ELF-1 (cell line): ENCODE measurements at regions not wholly inside any gene's neighbourhood (a gene's known extent, or its start where the extent isn't known, plus 50 kb on each side); places are given as distances from the start of the nearest gene placed in this dataset.
A peak's percentile ranks its signal among the peaks of the same experiment; 100 is the strongest.
"Not testable (repeated sequence)": the region's sequence is repeated elsewhere in the genome, so short reads cannot be mapped to it uniquely, and the experiment has no call there.

ENCODE experiments used
- DNase-seq: peaks from one replicate; pipeline ENCODE4 v3.0.0-alpha.2; 2016; ENCODE audit warnings: low read depth, low spot score

DNA sequence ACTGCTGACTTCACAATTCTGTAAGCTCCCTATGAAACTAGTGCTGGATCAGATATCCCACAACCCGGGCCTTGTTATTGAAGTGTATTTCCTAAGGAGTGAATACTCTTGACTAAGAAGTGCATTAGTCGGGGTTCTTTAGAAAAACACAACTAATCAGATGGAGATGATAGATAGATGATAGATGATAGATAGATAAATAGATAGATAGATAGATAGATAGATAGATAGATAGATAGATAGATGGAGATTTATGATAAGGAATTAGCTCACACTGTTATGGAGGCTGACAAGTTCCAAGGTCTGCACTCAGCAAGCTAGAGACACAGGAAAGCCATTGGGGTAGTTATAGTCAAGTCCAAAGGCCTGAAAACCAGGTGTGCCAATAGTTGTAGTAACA lies 214.6 kb upstream of the COX7C start:
- no peak for DNase-seq

DNA sequence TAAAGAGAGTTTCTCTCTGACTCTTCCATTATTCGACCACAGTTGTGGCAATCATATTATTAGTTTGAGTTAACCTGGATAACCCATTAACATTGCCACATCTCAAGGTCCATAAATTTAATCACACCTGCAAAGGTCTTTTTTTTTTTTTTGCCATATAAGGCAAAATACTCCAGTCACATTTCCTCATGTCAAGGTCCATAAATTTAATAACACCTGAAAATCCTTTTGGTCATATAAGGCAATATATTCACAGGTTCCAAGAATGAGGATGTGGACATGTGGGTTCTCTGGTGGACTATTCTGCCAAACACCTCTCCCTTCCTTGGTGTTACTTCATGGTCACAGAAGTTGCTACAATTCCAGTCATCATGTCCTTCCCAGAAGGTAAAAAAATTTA lies 213.5 kb upstream of the COX7C start:
- DNase-seq = no peak

DNA sequence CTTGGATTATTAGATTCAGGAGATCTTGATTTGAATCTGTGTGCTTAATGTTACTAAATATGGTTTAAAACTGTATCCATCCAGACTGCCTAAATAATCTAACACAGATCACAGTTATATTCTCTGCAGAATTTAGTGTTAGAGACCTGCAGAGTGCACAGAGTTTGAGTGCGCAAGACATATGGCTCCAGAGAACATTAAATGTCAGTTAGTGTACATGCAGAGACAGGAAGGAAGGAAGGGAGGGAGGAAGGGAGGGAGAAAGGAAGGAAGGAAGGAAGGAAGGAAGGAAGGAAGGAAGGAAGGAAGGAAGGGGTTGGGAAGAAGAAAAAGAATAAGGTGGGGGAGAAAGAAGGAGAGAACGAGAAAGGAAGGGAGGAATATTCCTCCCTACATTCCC lies 210.0 kb upstream of the COX7C start:
- DNase-seq = no peak

DNA sequence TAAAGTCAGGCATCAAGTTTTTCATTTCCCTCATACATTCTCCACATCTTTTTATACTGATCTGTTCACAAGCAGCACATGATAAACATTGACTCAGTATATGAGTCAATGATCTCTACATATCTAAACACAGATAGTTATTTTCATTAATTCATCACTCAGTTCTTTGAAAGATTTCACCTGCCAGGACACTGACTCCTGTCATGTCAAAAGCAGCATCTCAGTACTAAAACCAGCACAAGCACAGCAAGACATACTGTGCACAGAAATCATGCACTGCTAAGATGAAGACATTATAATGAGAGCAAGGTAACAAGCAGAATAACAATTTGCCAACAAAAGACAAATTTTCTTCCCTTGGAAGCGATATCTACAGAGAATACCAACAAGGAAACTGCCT lies 206.1 kb upstream of the COX7C start:
- no peak for DNase-seq

DNA sequence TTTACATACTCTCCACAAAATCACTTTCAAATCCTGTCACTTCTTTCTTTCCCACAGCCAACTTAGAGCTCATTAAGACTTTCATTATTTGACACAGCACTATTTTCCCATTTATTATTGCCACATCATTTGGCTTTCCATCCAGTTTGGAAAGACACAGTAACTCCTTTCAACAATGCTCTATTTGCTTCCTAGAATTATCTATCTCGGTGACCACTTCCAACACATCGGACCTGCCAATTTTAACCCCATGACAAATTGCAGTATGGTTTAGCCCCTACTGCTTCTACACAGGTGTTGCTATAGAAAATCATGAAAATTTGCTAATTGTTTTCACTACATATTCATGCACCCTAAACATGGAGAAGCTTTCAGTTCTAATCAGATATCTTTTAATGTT lies 190.6 kb upstream of the COX7C start:
- DNase-seq = no peak

DNA sequence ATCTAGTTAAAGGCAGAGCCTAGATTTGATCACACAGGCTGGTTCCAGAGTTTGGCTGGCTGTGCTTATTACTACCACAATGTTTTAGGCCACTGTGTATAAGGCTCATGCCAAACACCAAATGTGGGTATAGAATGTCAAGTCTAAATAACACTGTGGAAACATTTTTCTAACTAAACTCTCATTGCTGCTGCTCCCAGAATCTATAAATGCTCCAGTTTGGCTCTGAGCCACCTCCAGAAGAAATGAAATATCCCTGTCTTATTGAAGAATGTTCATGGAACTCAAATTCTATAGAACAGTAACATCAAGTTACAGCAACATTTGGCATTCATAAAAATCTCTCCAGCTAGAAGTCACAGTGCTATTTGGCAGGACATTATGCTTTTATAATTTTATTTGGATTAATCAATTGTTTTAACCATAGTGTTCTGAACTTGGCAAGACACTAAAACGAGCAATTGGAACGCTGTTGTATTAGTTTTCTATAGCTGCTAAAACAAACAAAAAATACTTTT lies 178.1 kb upstream of the COX7C start:
- DNase-seq = no peak

DNA sequence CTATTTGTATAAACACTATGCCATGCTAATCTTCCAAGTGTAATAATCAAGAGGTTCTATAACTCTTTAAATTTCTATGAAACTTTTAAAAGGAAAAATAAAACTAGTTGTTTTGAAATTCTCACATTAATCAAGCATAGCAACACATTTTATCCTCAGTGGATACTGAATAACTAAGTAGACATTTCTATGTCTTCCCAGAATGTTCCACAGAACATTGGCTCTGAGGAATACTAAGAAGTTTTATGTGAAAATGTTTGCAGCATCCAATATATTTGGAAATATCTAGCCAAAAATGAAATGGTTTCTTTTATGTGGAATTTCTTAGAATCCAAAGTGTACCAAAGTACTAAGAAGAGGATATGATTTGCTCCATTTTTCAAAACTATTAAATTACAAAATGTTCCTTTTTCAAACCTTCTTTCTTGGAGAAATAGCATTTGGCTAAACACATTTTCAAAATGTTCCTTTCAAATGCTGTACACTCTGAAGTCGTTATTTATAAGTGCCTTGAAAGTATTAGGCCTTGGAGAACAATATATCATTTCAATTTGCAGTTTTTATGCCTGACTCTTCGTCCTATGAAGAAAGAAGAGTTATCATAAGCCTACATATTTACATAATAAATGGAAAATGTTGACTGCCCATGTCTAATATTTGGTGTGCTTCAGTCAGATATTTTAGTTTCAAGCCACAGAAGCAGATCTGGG lies 175.6 kb upstream of the COX7C start:
- DNase-seq = no peak

DNA sequence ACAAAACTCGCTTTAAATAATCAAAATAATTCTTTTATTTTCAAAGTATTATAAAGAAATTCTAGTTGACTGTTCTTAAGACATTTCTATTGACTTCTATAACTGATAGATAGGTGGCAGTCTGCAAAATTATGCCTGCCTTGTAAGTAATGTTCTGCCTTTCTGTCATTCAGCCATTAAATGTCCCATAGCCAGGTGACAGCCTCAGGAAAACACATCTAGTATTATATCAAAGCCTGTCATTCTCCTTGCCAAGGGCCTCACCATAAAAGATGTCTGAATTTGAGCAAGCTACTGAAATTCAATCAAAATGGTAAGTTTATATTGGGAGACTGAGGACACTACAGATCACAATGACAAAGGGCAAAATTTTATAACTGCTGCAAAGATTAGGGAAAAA lies 170.4 kb upstream of the COX7C start:
- DNase-seq = no peak

DNA sequence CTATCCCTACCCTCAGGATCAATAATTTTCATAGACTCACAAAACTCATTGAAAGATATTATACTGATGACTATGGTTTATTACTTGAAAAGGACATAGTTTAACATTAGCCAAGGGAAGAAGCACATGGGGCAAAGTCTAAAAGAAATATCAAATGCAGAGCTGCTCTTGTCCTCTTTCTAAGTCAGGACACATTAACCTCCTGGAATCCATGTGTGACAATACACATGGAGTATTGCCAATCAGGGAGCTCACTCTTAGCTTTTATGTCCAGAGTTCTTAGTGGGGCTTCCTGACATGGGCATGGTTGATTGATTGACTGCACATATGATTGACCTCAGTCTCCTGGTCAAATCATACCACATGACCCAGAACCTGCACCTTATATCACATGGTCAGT lies 165.5 kb upstream of the COX7C start:
- DNase-seq = no peak

DNA sequence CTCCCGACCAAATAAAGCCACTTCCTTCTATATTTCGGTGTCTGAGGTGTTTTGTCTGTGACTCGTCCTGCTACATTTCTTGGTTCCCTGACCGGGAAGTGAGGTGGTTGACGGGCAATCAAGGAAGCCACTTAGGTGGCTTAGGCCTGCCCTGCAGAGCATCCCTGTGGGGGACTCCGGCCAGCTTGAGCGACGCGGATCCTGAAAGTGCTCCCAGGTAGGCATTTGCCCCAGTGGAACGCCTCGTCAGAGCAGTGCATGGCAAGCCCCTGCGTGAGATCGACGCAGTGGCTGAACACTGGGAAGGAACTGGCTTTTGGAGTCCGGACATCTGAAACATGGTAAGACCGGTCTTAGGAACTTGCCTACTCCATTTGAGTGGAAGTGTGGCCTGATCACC lies 157.2 kb upstream of the COX7C start:
- no peak for DNase-seq

DNA sequence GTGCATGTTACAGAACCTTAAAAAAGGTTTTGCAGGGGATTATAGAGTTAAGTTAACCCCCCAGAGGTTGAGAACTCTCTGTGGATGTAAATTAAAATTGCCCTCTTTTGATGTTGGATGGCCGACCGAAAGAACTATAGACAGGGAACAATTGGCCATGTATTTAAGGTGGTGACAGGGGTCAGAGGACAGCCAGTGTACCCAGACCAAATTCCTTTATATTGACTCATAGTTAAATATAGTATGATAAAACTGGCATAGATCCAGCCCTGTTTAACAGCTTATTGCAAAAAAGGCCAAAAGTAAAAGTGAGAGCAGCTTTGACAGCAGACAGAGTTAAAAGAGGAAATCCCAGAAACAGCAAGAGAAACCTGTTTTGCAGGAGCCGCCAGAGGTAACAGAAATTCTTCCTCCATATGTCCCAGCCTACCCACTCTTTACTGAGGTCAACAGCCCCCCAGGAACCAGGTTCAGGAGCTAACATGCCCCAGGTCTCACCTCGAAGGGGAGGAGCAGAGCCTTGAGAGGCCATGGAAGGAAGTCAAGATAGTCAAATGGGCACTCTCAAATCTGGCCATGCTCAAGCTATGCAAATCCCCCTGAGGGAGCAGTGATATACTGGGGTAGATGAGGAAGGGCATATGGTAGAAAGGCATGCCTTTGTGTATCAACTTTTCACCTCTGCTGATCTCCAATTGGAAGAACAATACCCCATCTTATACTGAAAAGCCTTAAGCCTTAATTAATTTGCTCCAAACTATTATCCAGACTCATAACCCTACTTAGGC lies 156.4 kb upstream of the COX7C start:
- DNase-seq = peak; percentile 6

DNA sequence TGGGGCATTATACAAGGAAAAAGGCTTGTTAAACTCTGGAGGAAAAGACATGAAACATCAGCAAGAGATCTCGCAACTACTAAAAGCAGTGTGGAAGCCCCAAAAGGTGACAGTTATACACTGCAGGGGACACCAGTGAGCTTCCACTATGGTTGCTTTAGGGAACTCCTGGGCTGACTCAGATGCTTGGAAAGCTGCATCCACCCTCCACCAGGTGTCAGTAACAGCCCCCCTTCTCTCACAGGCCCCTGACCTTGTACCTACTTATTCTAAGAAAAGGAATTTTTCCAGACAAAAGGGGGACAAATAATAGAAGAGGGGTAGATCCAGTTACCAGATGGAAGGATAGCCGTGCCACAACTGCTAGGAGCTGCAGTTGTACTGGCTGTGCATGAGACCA lies 154.4 kb upstream of the COX7C start:
- peak; percentile 12 for DNase-seq

DNA sequence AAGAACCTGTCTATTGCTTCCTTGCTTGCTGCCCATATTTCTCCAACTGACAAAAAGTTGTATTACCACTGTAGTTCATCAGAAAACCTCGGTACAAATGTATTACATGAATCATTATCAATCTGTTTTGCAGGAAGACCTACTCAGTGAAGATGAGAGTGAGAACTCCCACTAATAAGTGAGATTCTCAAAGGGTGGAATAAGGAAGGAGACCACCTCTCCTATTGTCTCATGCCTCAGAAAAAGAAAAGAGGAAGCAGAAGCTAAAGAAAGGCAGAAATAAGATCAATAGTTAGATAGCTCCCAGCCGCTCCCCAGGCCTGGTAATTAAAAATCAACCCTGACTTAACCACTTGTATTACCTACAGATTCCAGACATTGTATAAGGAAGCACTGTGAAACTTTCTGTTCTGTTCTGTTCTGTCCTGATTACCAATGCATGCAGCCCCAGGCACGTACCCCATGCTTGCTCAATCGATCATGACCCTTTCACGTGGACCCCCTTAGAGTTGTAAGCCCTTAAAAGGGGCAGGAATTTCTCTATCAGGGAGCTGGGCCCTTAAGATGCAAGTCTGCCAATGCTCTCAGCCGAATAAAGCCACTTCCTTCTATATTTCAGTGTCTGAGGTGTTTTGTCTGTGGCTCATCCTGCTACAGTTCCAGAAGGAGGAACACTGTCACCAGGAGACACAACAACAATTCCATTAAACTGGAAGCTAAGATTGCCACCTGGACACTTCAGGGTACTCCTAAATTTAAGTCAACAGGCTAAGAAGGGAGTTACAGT lies 152.5 kb upstream of the COX7C start:
- no peak for DNase-seq

DNA sequence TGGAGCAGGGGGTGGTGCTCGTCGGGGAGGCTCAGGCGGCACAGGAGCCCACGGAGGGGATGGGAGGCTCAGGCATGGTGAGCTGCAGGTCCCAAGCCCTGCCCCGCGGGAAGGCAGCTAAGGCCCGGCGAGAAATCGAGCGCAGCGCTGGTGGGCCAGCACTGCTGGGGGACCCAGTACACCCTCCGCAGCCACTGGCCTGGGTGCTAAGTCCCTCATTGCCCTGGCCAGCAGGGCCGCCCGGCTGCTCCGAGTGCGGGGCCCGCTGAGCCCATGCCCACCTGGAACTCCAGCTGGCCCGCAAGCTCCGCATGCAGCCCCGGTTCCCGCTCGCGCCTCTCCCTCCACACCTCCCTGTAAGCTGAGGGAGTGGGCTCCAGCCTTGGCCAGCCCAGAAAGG lies 151.0 kb upstream of the COX7C start:
- not testable (repeated sequence) for DNase-seq

DNA sequence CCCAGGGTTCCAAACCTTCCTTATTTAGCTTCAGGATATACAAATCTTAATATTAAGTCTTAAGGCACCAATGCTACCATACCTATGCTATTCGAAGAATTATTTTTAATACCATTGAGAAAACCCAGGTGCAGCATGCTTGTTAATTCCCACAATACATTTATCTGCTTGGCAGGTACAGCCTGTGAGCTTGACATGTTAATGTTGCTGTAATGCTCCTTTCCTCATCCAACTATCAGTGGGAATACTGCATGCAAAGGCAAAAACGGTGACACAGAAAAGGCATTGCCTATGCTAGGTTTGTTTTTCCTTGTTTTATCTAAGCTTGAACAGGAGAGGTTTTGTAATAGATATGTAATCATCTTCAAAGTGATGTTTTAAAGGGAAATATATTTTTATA lies 135.7 kb upstream of the COX7C start:
- no peak for DNase-seq

DNA sequence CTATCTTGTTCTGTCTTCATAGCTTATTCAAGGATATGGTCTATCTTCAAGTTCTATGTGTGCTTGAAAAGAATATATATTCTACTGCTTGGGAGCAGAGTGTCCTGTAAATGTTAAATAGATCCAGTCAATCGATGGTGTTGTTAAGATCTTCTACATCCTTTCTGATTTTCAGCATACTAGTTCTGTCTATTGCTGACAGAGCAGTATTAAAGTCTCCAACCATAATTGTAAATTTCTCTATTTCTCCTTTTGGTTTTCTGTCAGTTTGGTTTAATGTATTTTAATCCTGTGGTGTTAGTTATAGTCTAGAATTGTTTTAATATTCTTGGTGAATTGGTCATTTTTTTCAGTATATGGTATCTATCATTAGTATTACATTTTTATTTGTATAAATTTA lies 124.0 kb upstream of the COX7C start:
- no peak for DNase-seq

DNA sequence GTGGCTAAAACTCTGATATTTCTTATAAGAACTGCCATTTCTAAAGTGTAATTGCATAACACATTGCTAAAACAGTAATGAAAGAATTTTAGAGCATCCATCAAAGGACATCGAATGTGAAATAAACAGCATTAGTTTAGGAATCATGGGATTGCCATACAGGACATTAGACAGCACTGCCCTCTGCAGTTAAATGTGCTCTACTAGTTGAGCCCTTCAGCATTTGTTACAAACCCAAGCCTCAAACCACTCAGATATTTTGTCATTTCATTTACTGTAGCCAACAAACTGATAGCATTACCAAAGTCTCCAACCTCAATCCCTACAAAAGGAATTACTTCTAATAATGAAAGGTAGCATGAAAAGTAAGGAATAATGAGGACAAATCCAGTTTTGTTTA lies 116.8 kb upstream of the COX7C start:
- no peak for DNase-seq

DNA sequence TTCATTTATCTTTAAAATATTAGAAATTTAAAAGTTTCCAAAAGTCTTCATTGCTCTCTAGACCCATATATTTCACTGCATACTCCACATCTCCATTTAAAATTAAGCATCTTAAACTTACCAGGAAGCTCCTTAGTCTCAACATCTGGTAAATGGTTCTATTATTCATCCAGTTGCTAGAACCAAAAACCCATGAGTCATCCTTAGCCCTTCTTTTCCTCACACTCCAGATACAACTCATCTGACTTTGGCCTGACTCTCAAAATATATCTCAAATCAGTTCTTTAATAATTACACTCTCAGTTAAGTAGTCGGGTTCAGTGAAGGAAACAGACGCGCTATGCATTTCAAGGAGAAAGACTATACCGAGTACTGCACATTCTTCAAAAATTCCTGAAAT lies 110.2 kb upstream of the COX7C start:
- no peak for DNase-seq

DNA sequence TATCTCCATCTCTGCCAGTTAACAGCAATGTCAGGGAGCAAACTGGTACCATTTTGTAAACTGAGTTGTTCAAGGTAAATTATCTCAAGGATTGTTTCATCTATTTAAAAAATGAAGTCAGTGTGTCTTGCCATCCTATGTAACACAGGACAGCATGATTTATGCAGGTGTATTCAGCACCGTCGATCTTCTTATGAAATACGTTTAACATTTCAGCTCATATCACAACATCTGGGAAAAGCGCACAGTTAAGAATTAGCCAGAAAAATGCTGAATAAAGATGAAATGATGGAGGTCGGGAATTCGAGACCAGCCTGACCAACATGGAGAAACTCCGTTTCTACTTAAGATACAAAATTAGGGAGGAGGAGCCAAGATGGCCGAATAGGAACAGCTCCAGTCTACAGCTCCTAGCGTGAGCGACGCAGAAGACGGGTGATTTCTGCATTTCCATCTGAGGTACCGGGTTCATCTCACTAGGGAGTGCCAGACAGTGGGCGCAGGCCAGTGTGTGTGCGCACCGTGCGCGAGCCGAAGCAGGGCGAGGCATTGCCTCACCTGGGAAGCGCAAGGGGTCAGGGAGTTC lies 107.3 kb upstream of the COX7C start:
- not testable (repeated sequence) for DNase-seq

DNA sequence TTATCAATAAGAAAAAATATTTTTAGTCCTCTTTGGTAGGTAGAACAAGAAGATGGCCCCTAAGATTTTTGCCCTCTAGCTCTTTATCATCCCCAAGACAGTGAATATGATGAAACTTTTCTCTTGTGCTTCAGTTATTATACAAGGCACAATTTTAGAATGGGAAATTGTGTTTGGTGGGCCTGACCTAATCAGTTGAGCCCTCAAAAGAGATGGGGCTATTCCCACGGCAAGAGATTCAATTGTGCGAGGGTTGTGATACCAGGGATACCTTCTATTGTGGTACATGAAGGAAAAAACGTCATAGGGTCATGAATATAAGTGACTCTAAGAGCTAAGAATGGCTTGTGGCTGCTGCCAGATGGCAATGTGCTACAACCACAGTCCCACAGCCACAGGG lies 94.0 kb upstream of the COX7C start:
- no peak for DNase-seq

DNA sequence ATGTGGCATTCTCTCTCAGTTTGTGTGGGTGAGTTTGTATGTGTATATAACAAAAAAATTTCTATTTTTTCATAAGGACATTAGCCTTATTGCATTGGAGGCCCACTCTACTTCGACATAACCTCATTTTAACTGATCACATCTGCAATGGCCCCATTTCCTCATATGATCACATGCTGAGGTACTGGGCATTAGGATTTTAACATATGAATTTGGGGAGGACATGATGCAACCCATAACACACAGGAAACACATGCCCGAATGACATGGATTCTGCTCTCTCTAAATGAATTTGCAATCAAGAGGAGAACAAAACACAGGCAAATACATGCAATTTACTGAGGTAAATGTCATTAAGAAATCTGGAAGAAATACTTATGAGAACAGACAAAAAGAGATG lies 92.1 kb upstream of the COX7C start:
- no peak for DNase-seq

DNA sequence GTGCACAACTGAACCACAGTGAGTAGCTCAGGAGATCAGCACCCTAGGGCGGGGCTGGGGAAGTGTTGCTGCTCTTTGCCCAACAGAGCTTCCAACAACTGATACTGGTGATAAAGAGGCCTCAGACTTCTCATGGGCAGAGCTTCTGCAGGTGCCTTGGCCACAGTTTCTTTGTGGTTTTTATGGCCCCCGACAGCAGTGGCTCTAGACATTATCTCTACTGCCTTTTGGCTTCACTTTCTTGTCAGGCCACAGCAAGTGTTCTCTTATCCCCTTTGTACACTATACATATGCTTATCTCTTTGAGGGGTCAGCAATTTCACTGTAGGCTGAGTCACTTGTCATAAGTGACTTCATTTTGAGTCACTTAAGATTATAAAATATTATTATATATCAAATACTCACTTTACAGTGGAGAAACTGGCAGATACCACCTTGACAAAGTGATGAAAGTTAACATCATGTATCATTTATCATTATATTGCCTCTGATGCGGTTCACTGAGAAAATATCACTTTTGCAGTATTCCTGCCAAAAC lies 90.9 kb upstream of the COX7C start:
- no peak for DNase-seq
